Progenitor cell of endocrine pancreas (in vitro differentiated cells): ENCODE measurements at regions not wholly inside any gene's neighbourhood (a gene's known extent, or its start where the extent isn't known, plus 50 kb on each side); places are given as distances from the start of the nearest gene placed in this dataset.
A peak's percentile ranks its signal among the peaks of the same experiment; 100 is the strongest.

ENCODE experiments used
- DNase-seq: peaks from one replicate; pipeline ENCODE4 v3.0.0; 2021; ENCODE audit warnings: low spot score; ENCODE audit not compliant: unreplicated experiment
- H3K27ac Mint-ChIP-seq: 2 replicates; pipeline ENCODE4 v1.8.0; 2021; ENCODE audit warnings: mild to moderate bottlenecking, moderate library complexity, mixed read lengths
- H3K27me3 Mint-ChIP-seq: 2 replicates; pipeline ENCODE4 v1.8.0; 2021; ENCODE audit warnings: mixed read lengths
- H3K36me3 Mint-ChIP-seq: 2 replicates; pipeline ENCODE4 v1.8.0; 2022; ENCODE audit warnings: mixed read lengths; ENCODE audit not compliant: insufficient read depth
- H3K4me1 Mint-ChIP-seq: 2 replicates; pipeline ENCODE4 v1.8.0; 2021; ENCODE audit warnings: low read depth, mixed read lengths
- H3K4me3 Mint-ChIP-seq: 2 replicates; pipeline ENCODE4 v1.8.0; 2021; ENCODE audit warnings: low read depth, mild to moderate bottlenecking, moderate library complexity, mixed read lengths
- H3K9me3 Mint-ChIP-seq: 2 replicates; pipeline ENCODE4 v1.8.0; 2021; ENCODE audit warnings: low read depth, mixed read lengths
- CTCF ChIP-seq: fragments of 200-600 bp; sonication (generic); IDR thresholded peaks from one replicate; pipeline ENCODE4 v1.5.0; 2021; ENCODE audit warnings: antibody characterized with exemption, mild to moderate bottlenecking; ENCODE audit not compliant: unreplicated experiment

- Mint-ChIP-seq H3K4me1 (peaks cover 9% of the 10 kb centered on the region), H3K27ac (no peak overlapping the region), H3K9me3 (peaks cover 9% of the 10 kb centered on the region), H3K36me3 (no peaks in the 10 kb centered on the region), H3K27me3 (peaks cover 10% of the 10 kb centered on the region), H3K4me3 (no peak overlapping the region)
- no peak for DNase-seq
- no peak for TF ChIP-seq CTCF
These were observed 91.3 kb upstream of the SLC25A36 start for GRCh38 chr3:140850210-140850955.

DNA sequence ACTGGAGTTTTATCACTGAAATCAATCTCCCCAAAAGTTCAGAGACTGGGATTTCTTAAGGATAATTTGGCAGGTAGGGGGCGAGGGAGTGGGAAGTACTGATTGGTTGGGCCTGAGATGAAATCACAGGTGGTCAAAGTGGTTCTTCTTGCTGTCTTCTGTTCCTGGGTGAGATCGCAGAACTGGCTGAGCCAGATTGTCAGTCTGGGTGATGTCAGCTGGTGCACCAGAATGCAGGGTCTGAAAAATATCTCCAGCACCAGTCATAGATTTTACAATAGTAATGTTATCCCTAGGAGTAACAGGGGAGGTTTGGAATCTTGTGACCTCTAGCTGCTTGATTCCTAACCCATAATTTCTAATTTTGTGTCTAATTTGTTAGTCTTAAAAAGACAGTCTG is 86.7 kb upstream of the SLC25A36 start:
- Mint-ChIP-seq H3K27me3 (no peaks in the 10 kb centered on the region), H3K27ac (peak overlapping the region; percentile 46), H3K9me3 (peaks cover 9% of the 10 kb centered on the region), H3K4me3 (no peak overlapping the region), H3K36me3 (no peaks in the 10 kb centered on the region), H3K4me1 (peaks cover 11% of the 10 kb centered on the region)
- TF ChIP-seq CTCF, result no peak
- no peak for DNase-seq

DNA sequence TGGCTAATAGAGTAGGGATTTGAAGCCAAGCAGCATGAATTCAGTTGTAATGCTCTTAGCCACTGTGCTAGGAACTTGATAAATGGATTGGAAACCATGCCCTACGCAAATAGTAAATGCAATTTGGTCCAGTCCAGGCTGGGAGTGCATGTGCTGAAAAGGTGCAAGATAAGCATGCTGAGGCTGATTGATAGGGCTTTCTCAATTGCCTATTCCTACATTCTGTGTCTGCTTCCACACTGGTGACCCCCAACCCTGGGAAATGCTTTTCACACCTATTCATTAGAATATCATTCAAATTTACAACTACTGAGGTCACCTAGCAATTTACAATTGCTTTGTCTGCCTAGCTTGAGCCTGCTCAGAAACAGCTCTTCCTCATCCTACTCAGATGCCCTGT is 84.7 kb upstream of the SLC25A36 start:
- TF ChIP-seq CTCF, result no peak
- no peak overlapping the region for H3K4me3 Mint-ChIP-seq
- no peaks in the 10 kb centered on the region for H3K36me3 Mint-ChIP-seq
- peaks cover 13% of the 10 kb centered on the region for H3K9me3 Mint-ChIP-seq
- no peaks in the 10 kb centered on the region for H3K27me3 Mint-ChIP-seq
- no peak for DNase-seq
- H3K4me1 Mint-ChIP-seq, result peaks cover 11% of the 10 kb centered on the region
- H3K27ac Mint-ChIP-seq, result no peak overlapping the region

DNA sequence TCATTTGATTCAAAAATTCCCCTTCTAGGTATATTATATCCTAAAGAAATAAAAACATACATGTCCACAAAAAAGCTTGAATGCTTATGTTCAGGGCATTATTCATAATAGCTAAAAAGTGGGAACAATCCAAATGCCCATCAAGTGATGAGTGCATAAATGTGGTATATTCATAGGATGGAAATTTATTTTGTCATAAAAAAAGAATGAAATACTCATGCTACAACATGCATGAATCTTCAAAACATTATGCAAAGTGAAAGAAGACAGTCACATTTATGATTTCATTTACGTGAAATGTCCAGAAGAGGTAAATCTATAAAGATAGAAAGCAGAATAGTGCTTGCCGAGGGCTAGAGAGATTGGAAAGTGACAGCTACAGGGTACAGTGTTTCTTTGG is 83.6 kb upstream of the SLC25A36 start:
- Mint-ChIP-seq H3K27me3 (no peaks in the 10 kb centered on the region), H3K4me1 (peaks cover 13% of the 10 kb centered on the region), H3K36me3 (no peaks in the 10 kb centered on the region), H3K9me3 (peaks cover 14% of the 10 kb centered on the region), H3K4me3 (no peak overlapping the region), H3K27ac (no peak overlapping the region)
- no peak for DNase-seq
- no peak for TF ChIP-seq CTCF

DNA sequence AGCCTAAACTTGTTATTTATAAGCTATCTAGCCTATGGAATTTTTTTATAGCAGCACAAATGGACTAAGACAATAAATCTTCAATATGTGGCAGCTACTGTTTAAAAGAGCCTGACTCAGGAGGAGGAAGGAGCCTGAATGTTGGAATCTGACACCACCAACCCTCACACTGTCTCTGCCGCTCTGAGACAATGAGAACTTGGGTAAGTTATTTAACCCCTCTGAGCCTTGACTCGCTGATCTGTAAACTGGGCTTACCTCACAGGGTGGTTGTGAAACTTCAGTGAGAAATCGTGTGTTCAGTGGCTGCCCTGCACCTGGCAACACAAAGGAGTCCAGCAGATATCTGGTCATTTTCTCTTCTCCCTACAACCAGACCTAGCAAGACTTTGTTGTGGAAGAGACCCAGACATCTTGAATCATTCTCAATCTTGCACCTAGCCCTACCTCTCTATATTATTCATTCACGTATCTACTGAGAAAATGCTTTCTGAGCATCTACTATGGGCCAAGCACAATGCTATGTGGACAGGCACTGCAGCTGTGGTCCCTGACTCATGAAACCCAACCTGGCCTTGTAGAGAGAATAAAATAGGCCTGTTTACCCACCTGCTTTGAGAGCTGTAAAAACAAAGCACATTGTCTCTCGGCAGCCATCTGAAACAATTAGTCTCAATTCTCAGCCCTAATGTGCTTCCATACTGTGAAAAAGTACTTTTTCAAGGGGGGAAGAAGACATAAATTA is 81.9 kb upstream of the SLC25A36 start:
- DNase-seq, result no peak
- H3K36me3 Mint-ChIP-seq, result no peaks in the 10 kb centered on the region
- no peaks in the 10 kb centered on the region for H3K27me3 Mint-ChIP-seq
- no peak overlapping the region for H3K4me3 Mint-ChIP-seq
- peaks cover 10% of the 10 kb centered on the region for H3K4me1 Mint-ChIP-seq
- no peak overlapping the region for H3K27ac Mint-ChIP-seq
- no peak for TF ChIP-seq CTCF
- peaks cover 8% of the 10 kb centered on the region for H3K9me3 Mint-ChIP-seq
